Mucosa of stomach (tissue), 1 donor: ENCODE measurements at regions not wholly inside any gene's neighbourhood (a gene's known extent, or its start where the extent isn't known, plus 50 kb on each side); places are given as distances from the start of the nearest gene placed in this dataset.
"Not testable (repeated sequence)": the region's sequence is repeated elsewhere in the genome, so short reads cannot be mapped to it uniquely, and the experiment has no call there.

Experiments used
- H3K27me3 ChIP-seq: one replicate; pipeline ENCODE4 v1.7.0; 2013; ENCODE audit warnings: mild to moderate bottlenecking, low read length; ENCODE audit not compliant: control insufficient read depth, insufficient read depth
- H3K36me3 ChIP-seq: one replicate; pipeline ENCODE4 v1.7.0; 2013; ENCODE audit warnings: low read length; ENCODE audit not compliant: control insufficient read depth, insufficient read depth
- H3K4me1 ChIP-seq: one replicate; pipeline ENCODE4 v1.7.0; 2013; ENCODE audit warnings: mild to moderate bottlenecking, low read length; ENCODE audit not compliant: control insufficient read depth, insufficient read depth
- H3K4me3 ChIP-seq: one replicate; pipeline ENCODE4 v1.7.0; 2013; ENCODE audit warnings: low read length
- H3K9ac ChIP-seq: one replicate; pipeline ENCODE4 v1.7.0; 2013; ENCODE audit warnings: mild to moderate bottlenecking, low read length, moderate library complexity
- H3K9me3 ChIP-seq: one replicate; pipeline ENCODE4 v1.7.0; 2013; ENCODE audit warnings: mild to moderate bottlenecking, low read length, moderate library complexity; ENCODE audit not compliant: control insufficient read depth
- donor health status: Pancreatic carcinoma.

DNA sequence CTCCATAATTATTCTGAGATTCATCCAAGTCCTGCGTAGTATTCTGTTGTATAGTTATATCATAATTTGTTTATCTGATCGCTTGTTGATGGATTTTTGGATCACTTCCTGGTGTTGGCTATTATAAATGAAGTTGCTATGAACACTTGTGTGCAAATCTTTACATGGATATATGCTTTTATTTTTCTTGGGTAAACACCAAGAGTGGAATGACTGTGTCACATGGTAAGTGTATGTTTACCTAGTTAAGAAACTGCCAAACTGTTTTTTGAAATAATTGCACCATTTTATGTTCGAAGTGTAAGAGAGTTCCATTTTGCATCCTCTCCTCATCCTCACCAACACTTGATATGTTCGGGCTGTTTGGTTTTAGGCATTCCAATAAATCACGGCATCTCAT, 360.4 kb upstream of the FRG2C start:
- H3K9me3 ChIP-seq, result no peaks in the 10 kb centered on the region
- H3K9ac ChIP-seq, result no peak overlapping the region
- no peaks in the 10 kb centered on the region for H3K27me3 ChIP-seq
- H3K36me3 ChIP-seq, result no peaks in the 10 kb centered on the region
- H3K4me1 ChIP-seq, result peaks cover 4% of the 10 kb centered on the region
- H3K4me3 ChIP-seq, result no peak overlapping the region

DNA sequence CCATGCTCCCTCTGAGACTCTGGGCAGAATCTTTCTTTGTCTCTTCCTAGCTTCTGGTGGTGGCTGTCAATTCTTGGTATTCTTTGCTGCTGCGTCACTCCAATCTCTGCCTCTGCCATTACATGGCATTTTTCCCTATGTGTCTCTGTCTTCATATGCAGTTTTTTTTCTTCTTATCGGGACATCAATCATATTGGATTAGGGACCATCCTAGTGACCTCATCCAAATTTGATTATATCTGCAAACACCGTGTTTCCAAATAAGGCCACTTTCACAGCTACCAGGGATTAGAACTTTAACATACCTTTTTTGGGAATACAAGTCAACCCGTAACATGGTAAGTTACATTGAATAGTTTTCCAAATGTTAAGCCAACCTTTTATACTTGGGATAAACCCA, 358.2 kb upstream of the FRG2C start:
- Histone ChIP-seq H3K4me1 (peaks cover 4% of the 10 kb centered on the region), H3K27me3 (no peaks in the 10 kb centered on the region), H3K9me3 (no peaks in the 10 kb centered on the region)

DNA sequence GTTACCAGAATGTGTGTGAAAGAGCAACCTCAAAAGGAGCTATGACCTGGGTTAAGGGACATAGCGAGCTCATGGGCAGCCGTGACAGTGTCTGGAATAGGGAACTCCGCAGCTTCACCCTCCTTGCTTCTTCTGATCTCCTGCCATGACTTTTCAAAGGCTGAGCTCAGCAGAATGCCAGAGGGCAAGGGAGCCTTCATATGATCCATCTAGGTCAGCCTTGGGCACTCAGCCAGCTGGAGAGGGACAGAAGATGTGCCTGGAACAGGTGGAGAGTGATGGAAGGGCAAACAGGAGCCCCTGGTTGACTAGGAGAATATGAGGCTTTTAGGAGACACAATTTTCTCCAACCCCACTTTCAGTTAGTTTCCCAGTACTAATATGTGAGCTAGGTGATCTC, 352.8 kb upstream of the FRG2C start:
- not testable (repeated sequence) for H3K4me3 ChIP-seq, H3K36me3 ChIP-seq, H3K9ac ChIP-seq, H3K27me3 ChIP-seq, H3K9me3 ChIP-seq, H3K4me1 ChIP-seq

More for the DNA sequence above, 358.2 kb upstream of the FRG2C start:
- Histone ChIP-seq H3K36me3 (no peaks in the 10 kb centered on the region), H3K9ac (no peak overlapping the region), H3K4me3 (no peak overlapping the region)

DNA sequence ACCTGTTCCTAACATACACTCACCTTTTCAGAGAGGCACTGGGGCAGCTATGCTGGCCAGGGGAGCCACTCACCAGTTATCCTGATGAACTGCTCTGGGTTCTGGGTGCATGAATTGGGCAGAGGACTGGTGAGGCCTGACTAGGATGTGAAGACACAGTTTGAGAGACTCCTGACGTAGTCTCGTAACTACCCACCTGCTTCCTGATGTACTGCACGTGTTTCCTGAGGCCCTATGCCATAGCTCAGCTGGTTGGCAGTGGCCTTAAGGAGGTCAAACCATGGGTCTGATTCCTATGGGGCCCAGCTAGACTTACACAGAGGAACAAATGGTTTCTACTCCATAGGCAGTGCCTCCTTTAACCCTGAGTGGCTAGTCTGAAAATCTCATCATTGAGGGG, 351.7 kb upstream of the FRG2C start:
- H3K36me3 ChIP-seq, H3K4me3 ChIP-seq, H3K4me1 ChIP-seq, H3K9ac ChIP-seq, H3K9me3 ChIP-seq, H3K27me3 ChIP-seq: not testable (repeated sequence)

DNA sequence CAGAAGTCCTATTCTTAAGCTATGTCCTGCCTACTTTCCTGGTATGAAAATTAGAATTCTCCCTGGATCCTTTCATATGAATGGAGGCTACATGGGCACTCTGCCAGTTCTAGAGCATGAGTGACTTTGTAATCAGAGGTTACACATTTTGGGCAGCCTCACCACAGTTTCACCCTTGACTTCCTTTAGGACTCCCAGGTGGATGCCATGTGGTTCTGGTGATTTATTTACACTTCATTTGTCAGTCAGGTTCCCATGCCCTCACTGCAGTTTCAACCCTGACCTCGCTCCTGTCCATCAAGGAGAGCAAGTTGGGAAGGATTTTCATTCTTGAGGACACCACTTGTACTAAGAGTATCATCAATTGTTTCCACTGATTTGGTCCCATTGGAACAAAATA, 344.4 kb upstream of the FRG2C start:
- H3K36me3 ChIP-seq, H3K9me3 ChIP-seq, H3K9ac ChIP-seq, H3K27me3 ChIP-seq, H3K4me3 ChIP-seq, H3K4me1 ChIP-seq: not testable (repeated sequence)

GRCh38 chr3:75320369-75320768, 343.8 kb upstream of the FRG2C start:
- Histone ChIP-seq H3K4me1 (no peaks in the 10 kb centered on the region), H3K27me3 (no peaks in the 10 kb centered on the region), H3K36me3 (no peaks in the 10 kb centered on the region), H3K4me3 (no peak overlapping the region), H3K9ac (no peak overlapping the region), H3K9me3 (no peaks in the 10 kb centered on the region)

GRCh38 chr3:75321060-75321459, 343.1 kb upstream of the FRG2C start:
- no peak overlapping the region for H3K9ac ChIP-seq

DNA sequence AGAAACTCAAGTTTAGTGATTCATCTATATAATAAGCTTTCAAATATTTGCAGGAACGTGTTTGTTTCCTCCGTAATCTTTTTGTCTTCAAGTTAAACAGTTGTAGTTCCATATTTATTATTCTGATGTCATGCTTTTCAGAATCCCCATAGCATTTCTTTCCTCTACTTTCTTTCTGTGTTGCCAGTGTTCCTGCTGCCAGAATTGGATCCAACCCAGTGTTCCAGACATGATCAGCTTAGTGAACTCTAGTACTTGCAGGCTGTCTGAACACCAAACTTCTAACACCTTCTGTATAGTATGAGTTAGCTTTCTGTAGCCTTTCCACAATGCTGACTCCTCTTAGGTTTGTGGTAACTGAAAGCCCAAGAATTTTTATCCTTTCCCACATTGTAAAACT, 340.2 kb upstream of the FRG2C start:
- H3K9me3 ChIP-seq, H3K4me1 ChIP-seq, H3K9ac ChIP-seq: not testable (repeated sequence)

More at GRCh38 chr3:75321060-75321459, 343.1 kb upstream of the FRG2C start:
- no peaks in the 10 kb centered on the region for H3K27me3 ChIP-seq
- no peaks in the 10 kb centered on the region for H3K9me3 ChIP-seq
- no peak overlapping the region for H3K4me3 ChIP-seq
- H3K4me1 ChIP-seq, result no peaks in the 10 kb centered on the region
- H3K36me3 ChIP-seq, result no peaks in the 10 kb centered on the region

DNA sequence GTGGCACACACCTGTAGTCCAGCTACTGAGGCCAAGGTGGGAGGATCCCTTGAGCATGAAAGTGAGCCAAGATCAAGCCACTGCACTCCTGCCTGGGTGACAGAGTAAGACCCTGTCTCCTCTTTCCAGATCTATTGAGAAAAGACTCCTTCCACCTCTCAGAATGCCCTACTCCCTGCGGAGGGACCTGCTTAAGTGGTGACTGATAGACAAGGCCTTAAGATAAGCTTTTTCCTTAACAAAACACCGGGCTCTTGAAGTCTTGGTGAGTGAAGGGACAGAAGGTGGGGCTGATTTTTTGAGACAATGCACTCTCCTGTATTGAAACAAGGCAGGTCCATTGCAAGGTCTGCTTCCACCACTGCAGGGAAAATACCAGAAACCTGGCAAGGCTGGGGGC, 338.4 kb upstream of the FRG2C start:
- H3K9ac ChIP-seq, result no peak overlapping the region
- H3K36me3 ChIP-seq, result no peaks in the 10 kb centered on the region
- no peaks in the 10 kb centered on the region for H3K9me3 ChIP-seq
- H3K4me3 ChIP-seq, result no peak overlapping the region
- no peaks in the 10 kb centered on the region for H3K4me1 ChIP-seq
- H3K27me3 ChIP-seq, result no peaks in the 10 kb centered on the region

More for the DNA sequence above, 340.2 kb upstream of the FRG2C start:
- H3K27me3 ChIP-seq, H3K36me3 ChIP-seq, H3K4me3 ChIP-seq: not testable (repeated sequence)

DNA sequence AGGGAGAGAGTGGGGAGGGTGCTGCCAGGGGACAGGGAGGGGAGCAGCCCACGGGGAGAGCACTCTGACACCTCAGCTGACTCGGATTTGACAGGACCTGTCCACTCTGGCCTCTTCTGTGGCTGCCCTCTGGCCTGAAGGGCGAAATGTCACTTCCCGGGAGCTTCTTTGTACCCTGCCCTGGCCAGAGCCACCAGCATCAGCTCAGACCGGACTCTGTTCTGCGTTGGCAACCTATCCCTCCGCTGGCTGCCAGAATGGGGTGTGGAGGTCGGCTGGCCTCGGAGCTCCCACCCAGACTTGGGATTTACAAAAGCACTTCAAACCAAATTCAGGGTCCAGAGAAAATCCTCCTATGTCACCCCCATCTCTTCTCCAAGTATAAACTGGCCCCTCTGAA, 336.7 kb upstream of the FRG2C start:
- H3K4me1 ChIP-seq, result no peaks in the 10 kb centered on the region
- H3K36me3 ChIP-seq, result no peaks in the 10 kb centered on the region
- no peaks in the 10 kb centered on the region for H3K9me3 ChIP-seq
- H3K27me3 ChIP-seq, result no peaks in the 10 kb centered on the region
- no peak overlapping the region for H3K9ac ChIP-seq
- no peak overlapping the region for H3K4me3 ChIP-seq

DNA sequence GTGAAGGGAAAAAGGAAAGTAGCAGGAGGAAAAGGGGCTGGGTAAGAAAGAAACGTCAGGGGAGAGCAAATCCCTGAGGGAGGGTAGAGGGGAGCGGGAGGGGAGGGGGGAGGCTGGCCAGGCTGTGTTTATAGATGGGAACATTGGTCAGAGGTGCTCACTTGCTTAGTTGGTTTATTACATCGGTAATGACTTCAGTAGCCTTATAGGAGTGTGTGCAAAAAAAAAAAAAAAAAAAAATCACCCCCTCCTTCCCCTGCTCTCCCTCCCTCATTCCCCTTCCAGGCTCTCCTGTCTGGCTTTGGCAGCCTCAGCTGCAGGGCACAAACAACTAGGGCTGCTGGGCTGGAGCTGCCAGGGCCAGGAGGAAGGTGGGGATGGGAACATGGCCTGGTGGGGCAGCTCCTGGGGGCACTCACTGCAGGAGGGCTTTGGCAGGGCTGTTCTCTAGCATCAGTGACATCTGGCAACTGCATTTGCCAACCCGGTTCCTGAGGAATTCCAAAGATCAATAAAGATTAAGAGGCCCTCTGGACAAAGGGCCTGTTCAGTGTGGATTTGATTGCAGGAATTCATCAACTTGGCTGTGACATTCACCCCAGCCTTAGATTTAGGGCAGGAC, 334.5 kb upstream of the FRG2C start:
- H3K4me1 ChIP-seq, result no peaks in the 10 kb centered on the region

DNA sequence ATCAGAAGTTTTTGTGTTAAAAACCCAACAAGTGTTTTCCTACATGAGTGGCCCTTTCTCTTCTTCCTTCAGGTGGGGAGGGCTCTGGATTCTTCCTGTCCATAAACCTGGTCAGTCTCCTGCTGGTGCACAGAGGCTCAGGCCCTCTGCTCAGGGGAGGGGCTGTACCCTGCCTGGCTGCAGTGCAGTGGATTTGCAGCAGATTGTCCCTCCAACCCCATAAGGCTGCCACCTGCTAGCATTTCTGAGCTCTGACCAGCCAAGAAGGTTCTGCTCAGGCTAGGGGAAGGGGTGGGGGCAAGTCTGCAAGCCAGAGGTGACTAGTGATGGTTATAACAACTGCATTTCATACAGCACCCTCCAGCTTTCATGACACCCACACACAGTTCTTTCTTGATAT, 333.7 kb upstream of the FRG2C start:
- not testable (repeated sequence) for H3K36me3 ChIP-seq, H3K9me3 ChIP-seq, H3K27me3 ChIP-seq, H3K4me1 ChIP-seq, H3K9ac ChIP-seq, H3K4me3 ChIP-seq

More for the DNA sequence above, 334.5 kb upstream of the FRG2C start:
- no peaks in the 10 kb centered on the region for H3K9me3 ChIP-seq
- H3K4me3 ChIP-seq, result no peak overlapping the region
- H3K27me3 ChIP-seq, result no peaks in the 10 kb centered on the region
- no peak overlapping the region for H3K9ac ChIP-seq
- no peaks in the 10 kb centered on the region for H3K36me3 ChIP-seq

GRCh38 chr3:75332090-75332489, 332.0 kb upstream of the FRG2C start:
- H3K4me3 ChIP-seq, H3K9ac ChIP-seq, H3K9me3 ChIP-seq, H3K27me3 ChIP-seq, H3K36me3 ChIP-seq, H3K4me1 ChIP-seq: not testable (repeated sequence)
